Umbilical cord (tissue), 1 donor: ENCODE measurements at regions not wholly inside any gene's neighbourhood (a gene's known extent, or its start where the extent isn't known, plus 50 kb on each side); places are given as distances from the start of the nearest gene placed in this dataset.
A peak's percentile ranks its signal among the peaks of the same experiment; 100 is the strongest.
"Not testable (repeated sequence)": the region's sequence is repeated elsewhere in the genome, so short reads cannot be mapped to it uniquely, and the experiment has no call there.

Experiments
- DNase-seq: peaks from one replicate; pipeline ENCODE4 v3.0.0-alpha.2; 2015; ENCODE audit warnings: low spot score

DNA sequence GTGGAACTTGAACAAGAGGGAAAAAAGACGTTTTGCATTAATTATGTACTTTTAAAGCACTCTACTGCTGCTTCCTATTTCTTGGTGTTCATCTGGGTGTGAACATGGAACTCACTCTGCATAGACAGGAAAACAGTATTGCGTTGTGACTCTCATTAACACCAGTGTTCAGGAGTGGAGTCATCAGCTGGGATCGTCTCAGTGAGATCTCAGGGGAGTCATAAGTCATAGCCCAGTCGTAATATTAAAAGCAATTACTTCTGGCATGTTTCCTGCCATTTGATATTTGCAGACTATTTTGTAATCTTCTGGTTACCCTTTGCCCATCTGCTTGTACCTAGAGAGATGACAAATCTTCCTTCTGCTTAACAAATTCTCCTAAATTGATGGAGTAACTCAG lies 462.0 kb upstream of the ATP11B start:
- DNase-seq = no peak

DNA sequence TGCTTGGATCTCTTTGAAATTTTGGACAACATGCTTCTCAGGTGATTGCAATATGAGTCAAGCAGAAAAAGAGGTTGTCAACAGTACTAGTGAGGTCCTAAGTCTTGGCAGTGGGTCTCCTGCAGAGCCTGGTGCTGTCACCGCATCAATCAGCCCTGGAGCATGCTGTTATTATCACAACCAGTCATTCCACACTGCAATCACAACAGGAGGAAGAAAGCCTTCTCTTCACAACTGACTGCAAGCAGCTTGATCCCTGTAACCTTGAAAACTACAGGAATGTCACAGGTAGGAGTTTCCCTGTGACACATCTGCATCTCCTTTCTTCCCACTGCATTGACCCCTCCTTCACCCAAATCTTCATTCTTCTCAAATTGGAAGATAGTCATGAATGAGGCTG lies 451.1 kb upstream of the ATP11B start:
- DNase-seq = no peak

DNA sequence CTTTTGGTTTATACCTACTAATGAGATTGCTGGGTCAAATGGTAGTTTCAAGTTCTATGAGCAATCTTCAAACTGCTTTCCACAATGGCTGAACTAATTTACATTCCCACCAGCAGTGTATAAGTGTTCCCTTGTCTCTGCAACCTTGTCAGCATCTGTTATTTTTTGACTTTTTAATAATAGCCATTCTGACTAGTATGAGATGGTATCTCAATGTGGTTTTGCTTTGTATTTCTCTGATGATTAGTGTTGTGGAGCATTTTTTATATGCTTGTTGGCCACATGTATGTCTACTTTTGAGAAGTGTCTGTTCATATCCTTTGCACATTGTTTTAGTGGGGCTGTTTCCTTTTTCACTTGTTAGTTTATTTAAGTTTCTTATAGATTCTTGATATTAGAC lies 449.3 kb upstream of the ATP11B start:
- DNase-seq = not testable (repeated sequence)

DNA sequence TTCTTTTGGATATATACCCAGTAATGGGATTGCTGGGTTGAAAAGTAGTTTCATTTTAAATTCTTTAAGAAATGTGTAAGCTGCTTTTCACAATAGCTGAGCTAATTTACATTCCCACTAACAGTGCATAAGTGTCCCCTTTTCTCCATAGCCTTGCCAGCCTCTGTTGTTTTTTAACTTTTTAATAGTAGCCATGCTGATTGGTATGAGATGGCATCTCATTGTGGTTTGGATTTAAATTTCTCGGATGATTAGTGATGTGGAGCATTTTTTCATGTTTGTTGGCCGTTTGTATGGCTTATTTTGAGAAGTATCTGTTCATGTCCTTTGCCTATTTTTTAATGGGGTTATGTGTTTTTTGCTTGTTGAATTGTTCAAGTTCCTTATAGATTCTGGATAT lies 444.3 kb upstream of the ATP11B start:
- no peak for DNase-seq

DNA sequence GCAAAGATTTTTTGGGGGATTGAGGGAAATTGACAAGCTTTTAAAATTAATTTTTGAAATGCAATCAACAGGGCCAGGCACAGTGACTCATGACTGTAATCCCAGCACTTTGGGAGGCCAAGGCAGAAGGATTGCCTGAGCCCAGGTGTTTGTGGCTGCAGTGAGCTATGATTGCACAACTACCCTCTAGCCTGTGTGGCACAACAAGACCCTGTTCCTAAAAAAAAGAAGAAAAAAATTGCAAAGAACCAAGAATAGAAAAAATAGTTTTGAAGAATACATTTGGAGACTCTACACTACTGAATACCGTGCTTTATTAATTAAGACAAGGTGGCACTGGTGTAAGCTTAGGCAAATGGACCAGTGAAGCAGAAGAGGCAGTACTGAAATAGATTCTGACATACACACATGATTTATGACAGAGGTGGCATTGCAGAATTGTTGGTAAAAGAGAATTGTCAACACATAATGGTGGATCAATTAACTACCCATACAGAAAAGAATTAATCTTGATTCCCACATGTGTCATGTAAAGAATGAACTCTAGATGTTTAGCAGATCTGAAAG lies 443.3 kb upstream of the ATP11B start:
- no peak for DNase-seq

DNA sequence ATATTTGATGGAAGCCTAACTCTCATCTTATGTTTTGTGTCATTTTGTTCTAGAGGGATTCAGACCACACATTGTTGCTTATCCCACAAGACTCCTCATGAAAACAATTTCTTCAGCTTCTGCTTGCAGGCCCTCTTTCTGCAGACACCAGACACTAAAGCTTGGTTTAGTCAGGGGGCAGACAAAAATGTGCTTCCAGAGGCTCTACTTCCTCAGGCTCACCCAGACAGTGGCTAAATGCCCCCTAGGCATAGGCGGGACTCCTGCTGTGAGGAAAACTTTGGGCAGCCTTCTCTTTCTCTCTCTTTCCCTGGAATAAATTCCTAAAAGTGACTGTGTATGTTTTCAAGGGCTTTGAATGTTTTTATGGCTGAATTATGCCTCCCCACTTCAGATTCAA lies 435.4 kb upstream of the ATP11B start:
- DNase-seq = no peak

DNA sequence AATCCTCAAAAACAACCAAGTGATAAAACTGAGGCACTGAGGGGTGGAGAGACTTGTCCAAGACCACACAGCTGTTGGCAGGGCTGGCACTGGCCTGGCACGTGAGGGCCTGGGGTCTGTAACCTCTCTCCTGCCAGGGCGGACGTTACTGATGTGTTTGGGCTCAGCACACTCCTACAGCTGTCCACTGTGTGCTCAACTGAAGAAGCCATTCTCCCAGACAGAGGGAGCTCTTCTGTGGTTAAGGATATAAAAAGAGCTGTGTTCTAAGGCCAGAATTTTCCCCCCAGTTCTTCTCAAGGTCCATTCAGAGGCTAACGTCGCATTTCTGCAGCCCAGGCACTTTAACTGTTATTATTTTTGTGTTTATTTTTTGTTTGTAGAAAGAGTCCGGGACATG lies 429.0 kb upstream of the ATP11B start:
- DNase-seq = no peak

DNA sequence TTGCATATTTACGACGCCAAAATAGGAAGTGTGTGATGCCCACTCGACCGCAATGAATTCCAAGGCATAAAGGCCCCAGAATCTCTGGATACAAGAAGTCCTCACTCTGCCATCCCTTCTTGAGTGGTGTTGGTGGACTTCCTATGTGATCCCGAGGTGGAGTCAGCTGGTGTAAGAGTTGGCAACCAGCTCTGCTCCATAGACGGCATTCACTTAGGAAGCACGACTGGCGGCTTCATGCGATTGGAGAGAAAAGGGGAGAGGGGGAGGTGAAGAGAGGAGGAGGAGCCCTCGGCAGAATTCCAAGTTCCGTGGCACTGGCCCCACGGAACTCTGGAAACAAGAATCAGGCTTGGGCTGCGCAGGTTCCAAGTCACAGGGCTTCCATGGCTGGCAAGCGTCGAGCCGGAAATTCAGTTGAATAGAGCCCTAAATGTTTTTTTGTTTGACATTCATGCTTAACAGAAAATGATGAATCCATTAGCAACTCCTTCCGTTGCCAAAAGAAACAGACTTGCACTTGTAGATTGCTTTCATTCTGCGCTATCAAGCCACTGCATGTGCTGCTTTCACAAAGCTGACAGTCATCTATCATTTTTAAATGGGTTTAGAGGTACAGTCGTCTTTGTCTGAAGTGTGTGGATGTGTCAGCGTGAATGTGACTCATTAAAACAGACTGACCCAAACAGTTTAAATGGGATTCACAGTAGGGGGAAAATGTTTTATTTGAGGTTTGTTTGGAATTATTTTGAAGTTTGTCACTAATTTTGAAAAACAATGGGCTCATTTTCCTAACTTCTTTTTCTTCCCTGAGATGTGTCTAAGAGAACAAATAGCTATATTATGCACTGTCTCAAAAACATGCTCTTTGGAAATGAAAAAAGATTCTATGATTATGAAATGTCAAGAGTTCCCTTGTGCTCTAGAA lies 428.3 kb upstream of the ATP11B start:
- DNase-seq = peak; percentile 43

DNA sequence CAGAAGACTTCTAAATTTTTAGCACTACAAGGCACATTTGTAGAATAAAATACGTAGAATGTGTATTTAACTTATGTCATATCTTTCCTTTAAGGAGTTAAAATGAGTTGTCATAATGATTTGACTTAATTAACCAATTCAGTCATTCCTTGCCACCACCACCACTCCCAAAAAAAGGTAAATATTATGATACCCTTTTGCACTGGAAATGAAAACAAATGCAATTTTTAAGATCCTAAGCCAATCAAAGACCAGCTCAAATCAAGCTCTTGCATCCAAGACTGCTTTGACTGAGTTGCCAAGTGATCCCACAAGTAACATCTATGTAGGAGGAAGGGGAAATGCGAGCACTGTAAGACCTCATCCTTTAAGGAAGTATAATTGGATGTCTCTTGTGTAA lies 426.6 kb upstream of the ATP11B start:
- DNase-seq = no peak

DNA sequence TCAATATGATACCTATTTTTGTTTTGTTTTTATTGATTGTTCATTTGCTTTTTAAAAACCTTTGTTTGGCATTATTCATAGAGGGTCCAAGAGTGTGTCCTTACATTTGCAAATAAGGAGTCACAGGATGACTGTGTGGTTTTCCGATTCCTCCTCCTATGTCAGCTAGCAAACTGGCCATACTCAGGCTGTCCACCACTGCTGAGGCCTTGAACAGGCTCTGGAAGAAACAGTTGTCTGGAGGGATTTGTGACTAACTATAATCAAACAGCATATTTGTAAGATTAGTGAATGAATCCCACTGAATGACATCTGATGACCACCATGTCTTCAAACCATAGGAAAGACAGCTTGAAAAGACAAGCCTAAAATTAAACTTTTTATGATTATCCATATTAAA lies 423.4 kb upstream of the ATP11B start:
- DNase-seq = no peak

DNA sequence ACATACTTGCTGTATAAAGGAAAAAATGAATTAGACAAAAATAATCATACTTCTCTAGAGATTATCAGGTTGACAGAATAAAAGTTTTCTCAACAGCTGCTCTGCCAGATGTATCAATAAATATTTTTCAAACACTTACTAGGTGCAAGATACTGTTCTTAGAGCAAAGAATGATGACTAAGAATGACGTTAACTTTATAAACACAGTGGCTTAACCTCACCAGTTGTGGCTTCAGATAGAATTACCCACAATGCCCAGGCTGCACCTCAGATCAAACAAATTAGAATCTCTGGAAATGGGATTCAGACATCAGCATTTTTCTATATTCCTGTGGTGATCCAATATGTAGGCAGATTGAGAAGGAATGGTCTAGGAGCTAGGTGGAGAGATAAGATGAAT lies 422.4 kb upstream of the ATP11B start:
- no peak for DNase-seq

DNA sequence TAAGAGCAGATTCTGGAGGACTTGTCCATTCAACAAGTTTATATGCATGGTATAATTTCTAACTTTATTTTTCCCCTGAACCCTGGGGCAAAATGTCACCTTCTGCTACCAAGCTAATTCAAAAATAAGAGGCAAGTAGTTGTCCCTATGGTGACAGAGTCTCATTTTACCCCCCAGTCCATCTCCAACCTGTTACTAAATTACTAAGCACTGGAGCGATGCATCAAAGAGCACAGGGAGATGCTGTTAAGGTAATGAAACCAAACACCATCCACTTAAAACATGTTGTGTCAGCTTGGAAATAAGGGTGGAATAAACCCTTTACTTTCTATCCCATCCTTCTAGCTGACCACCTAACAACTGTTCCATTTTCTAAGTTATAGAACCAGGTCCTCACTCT lies 417.4 kb upstream of the ATP11B start:
- DNase-seq = no peak

DNA sequence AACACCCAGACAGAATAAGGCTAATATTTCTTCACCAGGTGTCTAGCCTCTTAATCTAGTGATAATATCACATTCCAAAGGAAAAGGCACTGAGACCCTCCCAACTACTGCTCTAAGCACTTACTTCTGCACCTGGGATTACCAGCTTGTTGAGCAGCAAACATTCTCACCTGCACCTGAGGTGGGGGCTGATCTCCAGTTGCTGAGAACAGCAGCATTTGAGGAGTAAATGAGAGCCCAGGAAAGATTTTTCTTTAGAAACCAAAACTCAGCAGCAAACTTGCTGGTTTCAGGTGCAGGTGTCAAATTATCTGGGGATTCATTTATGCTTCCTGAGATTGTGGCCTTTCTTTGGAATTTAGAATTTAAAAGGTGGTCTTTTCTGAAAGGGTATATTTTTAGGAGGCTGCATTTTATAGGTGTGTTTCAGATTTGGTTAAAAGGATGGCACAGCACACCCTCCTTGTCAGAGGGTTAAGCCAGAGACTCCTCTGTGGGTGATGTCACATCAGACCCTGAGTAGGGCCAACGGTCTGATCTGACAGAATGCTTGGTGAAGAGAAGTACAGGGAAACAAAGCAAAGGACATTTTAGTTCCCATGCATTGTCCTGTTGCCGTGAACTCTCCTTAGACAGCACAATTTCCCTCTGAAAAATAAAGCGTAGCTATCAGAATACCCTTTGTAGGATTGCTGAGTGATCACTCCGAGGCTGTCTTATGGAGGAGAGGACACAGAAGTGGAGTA lies 411.0 kb upstream of the ATP11B start:
- DNase-seq = no peak

DNA sequence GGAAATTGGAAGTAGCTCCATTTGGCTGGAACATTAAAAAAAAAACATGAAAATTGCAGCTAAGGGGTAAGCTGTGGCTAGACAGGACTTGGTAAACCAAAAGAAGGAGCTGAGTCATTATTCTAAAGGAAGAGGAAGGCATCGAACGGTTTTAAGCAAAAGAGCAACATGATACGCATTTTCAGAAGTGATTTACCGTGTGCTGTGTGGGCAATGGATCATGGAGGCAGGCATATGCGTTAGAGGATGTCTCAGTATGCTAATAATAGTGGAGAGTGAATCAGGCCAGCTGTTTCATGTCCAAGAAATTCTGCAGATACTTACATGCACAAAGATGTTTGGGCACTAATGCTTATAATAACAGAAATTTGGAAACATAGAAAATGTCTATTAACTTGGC lies 409.1 kb upstream of the ATP11B start:
- peak; percentile 64 for DNase-seq

DNA sequence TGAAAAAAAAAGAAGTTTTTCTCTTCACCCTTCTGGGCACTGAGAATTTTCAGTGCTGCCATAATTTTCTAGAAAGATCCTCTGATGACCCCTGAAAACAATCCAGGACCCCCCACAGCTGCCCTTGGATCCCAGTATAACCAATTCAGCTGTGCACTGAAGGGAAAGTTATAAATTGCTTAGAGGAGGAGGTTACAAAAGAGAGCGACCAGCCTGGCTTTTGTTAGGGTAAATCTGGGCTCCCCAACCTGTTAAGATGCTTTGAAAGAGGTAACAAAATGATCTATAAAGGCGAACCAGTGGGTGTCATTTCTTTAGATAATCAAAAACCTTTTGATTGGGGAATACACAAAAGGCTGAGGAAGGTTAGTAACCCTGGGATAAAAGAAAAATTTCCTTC lies 407.9 kb upstream of the ATP11B start:
- no peak for DNase-seq

DNA sequence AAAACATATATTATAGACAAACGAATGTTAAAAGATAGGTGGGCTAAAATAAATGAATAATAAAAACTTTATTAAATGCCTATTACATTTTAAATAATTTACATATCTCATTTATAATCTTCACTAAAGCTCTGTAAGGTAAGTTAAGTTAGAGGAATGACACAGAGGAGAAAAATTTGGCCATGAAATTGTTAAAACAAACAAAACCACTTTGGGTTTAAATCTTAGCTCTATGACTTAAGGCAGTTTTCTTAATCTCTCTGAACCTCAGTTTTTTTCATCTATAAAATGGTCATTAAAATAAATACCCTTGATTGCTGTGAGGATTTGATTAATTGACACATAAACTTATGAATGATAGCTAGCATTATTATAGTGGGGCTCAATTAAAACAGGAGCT lies 404.8 kb upstream of the ATP11B start:
- DNase-seq = no peak

DNA sequence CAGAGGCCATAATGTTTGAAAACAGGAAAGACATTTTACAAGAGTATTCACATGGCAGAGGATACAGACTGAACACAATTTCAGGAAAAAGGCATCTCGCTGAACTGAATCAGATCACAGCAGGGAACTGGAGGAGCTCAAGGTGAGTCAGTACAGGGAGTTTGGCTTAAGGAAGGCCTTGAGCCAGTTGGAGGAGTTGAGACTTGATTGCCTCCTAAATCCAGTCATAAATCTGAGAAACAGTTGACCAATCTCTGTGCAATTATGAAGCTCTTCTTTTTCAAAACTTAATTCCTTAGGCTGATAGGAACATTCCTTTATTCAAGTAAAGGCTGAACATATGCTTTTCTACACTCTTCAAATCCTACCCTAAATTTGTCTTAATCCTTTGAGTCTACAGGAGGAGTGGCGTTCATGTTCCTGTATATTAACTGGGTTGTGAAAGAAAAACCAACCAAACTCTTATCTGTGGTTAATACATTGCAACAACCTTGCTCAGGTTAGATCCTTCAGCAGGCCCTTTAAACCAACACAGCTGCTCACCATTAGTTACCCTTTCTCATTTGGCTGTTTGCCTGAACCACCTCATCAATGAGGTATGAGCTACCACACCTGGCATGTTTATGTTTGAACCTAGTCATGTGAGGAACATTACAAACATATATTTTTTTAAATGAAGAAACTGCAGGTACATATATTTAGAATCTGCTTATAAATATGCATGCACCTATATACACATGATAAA lies 404.1 kb upstream of the ATP11B start:
- DNase-seq = peak; percentile 55

DNA sequence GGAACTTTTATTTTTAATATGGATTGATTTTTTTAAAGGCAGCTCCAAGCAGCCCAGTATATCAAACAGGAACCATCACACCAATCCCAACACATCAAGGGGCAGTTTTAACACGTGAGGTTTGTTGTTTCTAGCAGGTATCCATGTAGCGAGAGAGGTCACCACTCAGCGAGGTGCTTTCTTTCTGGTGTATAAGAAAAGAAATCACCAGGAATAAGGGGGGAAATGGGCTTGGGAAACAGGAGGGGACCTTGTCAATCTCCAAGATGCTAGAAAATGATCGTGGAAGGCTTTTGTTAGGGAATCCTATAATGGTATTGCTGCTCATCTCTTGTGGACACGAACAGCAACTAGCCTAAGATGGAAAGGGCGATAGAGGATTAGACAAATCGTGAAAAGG lies 402.9 kb upstream of the ATP11B start:
- no peak for DNase-seq

DNA sequence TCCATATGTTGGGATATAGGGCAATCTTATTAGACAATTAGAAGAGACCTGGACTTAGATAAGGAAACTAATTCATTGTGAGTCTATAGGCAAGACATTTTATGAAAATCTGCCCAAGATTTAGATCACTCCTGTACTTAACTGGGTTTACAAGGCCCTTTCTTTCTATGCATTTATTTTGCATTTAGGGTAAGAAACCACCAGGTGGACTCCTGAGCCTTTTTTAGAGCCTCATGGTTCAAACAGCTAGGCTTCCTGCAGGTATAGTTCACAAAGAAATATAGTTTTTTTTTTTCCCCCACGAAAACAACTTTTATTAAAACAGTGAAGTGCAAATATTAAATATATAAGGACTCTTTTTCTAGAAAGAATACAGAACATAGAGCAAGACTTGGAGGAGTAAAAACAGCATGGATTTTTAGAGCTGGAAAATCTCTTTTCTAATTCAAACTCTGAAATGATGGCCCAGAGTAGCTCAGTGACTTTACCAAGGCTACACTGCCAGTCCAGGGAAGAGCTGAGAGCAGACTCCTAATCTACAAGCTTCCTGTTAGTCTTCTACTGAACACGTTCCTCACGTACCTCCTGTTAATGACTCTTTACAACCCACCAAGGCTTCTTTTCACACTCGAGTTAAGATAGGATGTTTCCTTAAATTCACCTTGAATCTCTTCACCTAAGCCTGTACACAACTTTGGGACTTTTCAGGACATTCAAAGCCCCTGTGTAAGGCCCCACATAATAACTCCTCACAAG lies 400.9 kb upstream of the ATP11B start:
- no peak for DNase-seq

DNA sequence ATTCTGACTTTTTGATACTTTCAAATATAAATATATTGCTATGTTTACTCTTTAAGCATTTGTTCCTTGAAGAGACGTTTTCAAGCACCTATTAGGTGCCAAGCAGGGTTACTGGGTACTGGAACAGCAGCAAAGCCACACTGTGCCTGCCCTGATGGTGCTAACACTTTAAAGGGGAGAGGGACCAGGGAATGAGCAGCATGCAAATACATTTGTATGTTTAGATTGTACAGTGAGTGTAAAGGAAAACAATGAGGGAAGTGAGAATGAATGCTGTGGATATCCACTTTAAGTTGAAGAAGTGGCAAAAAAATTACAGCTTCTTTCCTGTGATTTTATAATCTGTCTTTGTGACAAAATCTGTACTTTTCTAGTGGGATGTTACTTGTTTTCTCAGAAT lies 400.2 kb upstream of the ATP11B start:
- DNase-seq = no peak

DNA sequence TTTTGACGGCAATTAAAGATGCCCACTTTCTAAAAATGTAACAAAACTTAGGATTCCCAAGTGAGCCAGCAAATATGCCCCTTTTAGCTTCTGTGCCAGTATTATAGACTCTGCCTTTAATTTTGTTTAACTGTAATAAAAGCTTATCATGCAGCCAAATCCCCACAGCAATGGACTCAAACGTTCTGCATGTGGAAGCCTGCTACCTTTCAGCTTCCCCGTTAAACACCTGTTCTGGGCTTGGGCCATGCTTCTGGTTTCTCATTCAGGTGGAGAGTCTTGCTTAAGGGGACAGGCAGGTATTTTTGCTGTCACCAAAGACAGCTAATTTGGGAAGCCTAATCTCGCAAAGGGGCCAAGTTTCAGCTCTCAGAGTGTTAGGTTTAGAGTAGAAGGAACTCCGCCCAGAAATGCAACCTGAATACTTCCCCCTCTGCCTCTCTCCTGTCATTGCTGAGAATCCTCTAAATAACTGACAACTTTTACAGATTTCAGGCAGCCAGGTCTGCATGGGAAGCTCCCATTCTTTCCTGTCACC lies 399.4 kb upstream of the ATP11B start:
- DNase-seq = no peak
